ENCODE measurements at regions not wholly inside any gene's neighbourhood (a gene's known extent, or its start where the extent isn't known, plus 50 kb on each side); places are given as distances from the start of the nearest gene placed in this dataset.

DNA sequence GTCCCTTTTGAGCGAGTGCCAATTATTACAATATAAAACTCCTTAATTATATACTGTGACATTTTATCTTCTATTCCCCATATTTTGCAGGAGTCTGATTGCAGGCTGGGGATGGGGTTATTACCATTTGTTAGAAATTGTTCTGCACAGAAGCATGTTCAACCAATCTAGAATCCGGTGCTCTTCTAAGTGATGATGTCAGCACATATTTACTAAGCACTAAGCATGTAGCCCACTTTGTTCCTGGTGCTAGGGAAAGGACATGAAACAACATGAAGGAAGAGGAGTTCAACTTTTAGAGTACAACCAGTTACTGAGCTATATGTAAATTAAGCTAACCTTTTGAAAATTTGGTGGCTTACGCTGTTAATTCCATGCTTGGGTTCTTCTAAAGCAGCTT, 52.8 kb upstream of the IL1RAPL2 start:
- DNase-seq (no peak), ATAC-seq (ENCODE audit: insufficient read depth, low read depth) (no peak)
- no peak for TF ChIP-seq CTCF (IDR thresholded peaks at IDR 0.05; ENCODE audit: borderline replicate concordance, extremely low read depth, low read length, poor library complexity, severe bottlenecking)
- TF ChIP-seq EZH2 (IDR thresholded peaks at IDR 0.05; ENCODE audit: borderline replicate concordance, low read depth, low read length, severe bottlenecking), result no peak
- no peak overlapping the region for H3K4me2 ChIP-seq (ENCODE audit: insufficient read depth, low read length)
- no peaks in the 10 kb centered on the region for H4K20me1 ChIP-seq (ENCODE audit: insufficient read depth, low read length)
- H3K27ac ChIP-seq (ENCODE audit: low read length), result no peak overlapping the region
- no peak overlapping the region for H2AFZ ChIP-seq (ENCODE audit: low read depth, low read length)
- H3K9ac ChIP-seq (ENCODE audit: low read depth, low read length), result no peak overlapping the region
- no peaks in the 10 kb centered on the region for H3K36me3 ChIP-seq (ENCODE audit: insufficient read depth, low read length)
- no peaks in the 10 kb centered on the region for H3K79me2 ChIP-seq (ENCODE audit: insufficient read depth, low read length)
- H3K4me3 ChIP-seq (ENCODE audit: low read depth in 1 of 2, low read length in 2 of 2), result no peak overlapping the region
- H3K9me3 ChIP-seq (ENCODE audit: insufficient read depth, low read length, severe bottlenecking), result no peaks in the 10 kb centered on the region
- no peaks in the 10 kb centered on the region for H3K4me1 ChIP-seq (ENCODE audit: insufficient read depth, low read length)
- no peaks in the 10 kb centered on the region for H3K27me3 ChIP-seq (ENCODE audit: insufficient read depth, low read length, poor library complexity)

DNA sequence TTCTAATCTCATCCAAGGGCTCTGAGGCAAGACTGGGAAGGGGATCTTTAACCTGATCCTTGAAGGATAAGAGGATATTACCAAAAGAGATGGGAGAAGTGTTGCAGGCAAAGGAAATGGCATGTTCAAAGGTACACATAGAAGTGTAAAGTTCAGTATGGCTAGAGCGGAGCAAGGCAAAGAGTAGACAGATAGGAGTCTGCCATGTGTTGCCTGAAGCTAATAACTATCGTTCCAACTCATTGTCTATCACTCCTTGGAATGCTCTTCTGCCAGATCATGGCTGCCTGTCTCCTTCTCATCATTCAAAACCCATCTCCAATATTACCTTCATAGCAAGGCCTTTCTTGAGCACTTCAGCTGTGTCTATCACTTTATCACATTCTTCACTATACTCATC, 55.2 kb upstream of the IL1RAPL2 start:
- TF ChIP-seq EZH2 (IDR thresholded peaks at IDR 0.05; ENCODE audit: borderline replicate concordance, low read depth, low read length, severe bottlenecking) (no peak), CTCF (IDR thresholded peaks at IDR 0.05; ENCODE audit: borderline replicate concordance, extremely low read depth, low read length, poor library complexity, severe bottlenecking) (no peak)
- no peaks in the 10 kb centered on the region for H3K9me3 ChIP-seq (ENCODE audit: insufficient read depth, low read length, severe bottlenecking)
- ATAC-seq (ENCODE audit: insufficient read depth, low read depth), result no peak
- no peaks in the 10 kb centered on the region for H3K4me1 ChIP-seq (ENCODE audit: insufficient read depth, low read length)
- H3K79me2 ChIP-seq (ENCODE audit: insufficient read depth, low read length), result no peaks in the 10 kb centered on the region
- H3K27ac ChIP-seq (ENCODE audit: low read length), result no peak overlapping the region
- H4K20me1 ChIP-seq (ENCODE audit: insufficient read depth, low read length), result no peaks in the 10 kb centered on the region
- H3K27me3 ChIP-seq (ENCODE audit: insufficient read depth, low read length, poor library complexity), result no peaks in the 10 kb centered on the region
- H3K4me2 ChIP-seq (ENCODE audit: insufficient read depth, low read length), result no peak overlapping the region
- DNase-seq, result no peak
- H3K36me3 ChIP-seq (ENCODE audit: insufficient read depth, low read length), result no peaks in the 10 kb centered on the region
- H3K4me3 ChIP-seq (ENCODE audit: low read depth in 1 of 2, low read length in 2 of 2), result no peak overlapping the region
- H3K9ac ChIP-seq (ENCODE audit: low read depth, low read length), result no peak overlapping the region
- H2AFZ ChIP-seq (ENCODE audit: low read depth, low read length), result no peak overlapping the region

GRCh38 chrX:104502460-104502859, 63.5 kb upstream of the IL1RAPL2 start:
- DNase-seq, result no peak
- H3K9me3 ChIP-seq (ENCODE audit: insufficient read depth, low read length, severe bottlenecking), result no peaks in the 10 kb centered on the region
- H3K27ac ChIP-seq (ENCODE audit: low read length), result no peak overlapping the region
- no peaks in the 10 kb centered on the region for H3K36me3 ChIP-seq (ENCODE audit: insufficient read depth, low read length)
- no peak overlapping the region for H3K4me3 ChIP-seq (ENCODE audit: low read depth in 1 of 2, low read length in 2 of 2)
- TF ChIP-seq EZH2 (IDR thresholded peaks at IDR 0.05; ENCODE audit: borderline replicate concordance, low read depth, low read length, severe bottlenecking), result no peak
- TF ChIP-seq CTCF (IDR thresholded peaks at IDR 0.05; ENCODE audit: borderline replicate concordance, extremely low read depth, low read length, poor library complexity, severe bottlenecking), result no peak
- H3K4me2 ChIP-seq (ENCODE audit: insufficient read depth, low read length), result no peak overlapping the region
- no peak overlapping the region for H3K9ac ChIP-seq (ENCODE audit: low read depth, low read length)
- no peaks in the 10 kb centered on the region for H4K20me1 ChIP-seq (ENCODE audit: insufficient read depth, low read length)
- ATAC-seq (ENCODE audit: insufficient read depth, low read depth), result no peak
- no peak overlapping the region for H2AFZ ChIP-seq (ENCODE audit: low read depth, low read length)
- no peaks in the 10 kb centered on the region for H3K79me2 ChIP-seq (ENCODE audit: insufficient read depth, low read length)
- H3K4me1 ChIP-seq (ENCODE audit: insufficient read depth, low read length), result no peaks in the 10 kb centered on the region
- no peaks in the 10 kb centered on the region for H3K27me3 ChIP-seq (ENCODE audit: insufficient read depth, low read length, poor library complexity)

- H3K4me2 ChIP-seq (ENCODE audit: insufficient read depth, low read length), result no peak overlapping the region
- no peak overlapping the region for H3K4me3 ChIP-seq (ENCODE audit: low read depth in 1 of 2, low read length in 2 of 2)
- H3K79me2 ChIP-seq (ENCODE audit: insufficient read depth, low read length), result no peaks in the 10 kb centered on the region
- no peak overlapping the region for H3K27ac ChIP-seq (ENCODE audit: low read length)
- H4K20me1 ChIP-seq (ENCODE audit: insufficient read depth, low read length), result no peaks in the 10 kb centered on the region
- no peaks in the 10 kb centered on the region for H3K4me1 ChIP-seq (ENCODE audit: insufficient read depth, low read length)
- no peak for ATAC-seq (ENCODE audit: insufficient read depth, low read depth)
- H3K9ac ChIP-seq (ENCODE audit: low read depth, low read length), result no peak overlapping the region
- H2AFZ ChIP-seq (ENCODE audit: low read depth, low read length), result no peak overlapping the region
- no peak for DNase-seq
- TF ChIP-seq EZH2 (IDR thresholded peaks at IDR 0.05; ENCODE audit: borderline replicate concordance, low read depth, low read length, severe bottlenecking) (no peak), CTCF (IDR thresholded peaks at IDR 0.05; ENCODE audit: borderline replicate concordance, extremely low read depth, low read length, poor library complexity, severe bottlenecking) (no peak)
- H3K27me3 ChIP-seq (ENCODE audit: insufficient read depth, low read length, poor library complexity), result no peaks in the 10 kb centered on the region
- H3K9me3 ChIP-seq (ENCODE audit: insufficient read depth, low read length, severe bottlenecking), result no peaks in the 10 kb centered on the region
- H3K36me3 ChIP-seq (ENCODE audit: insufficient read depth, low read length), result no peaks in the 10 kb centered on the region
Observed at GRCh38 chrX:104488811-104489210, 77.2 kb upstream of the IL1RAPL2 start.

All from DND-41 (cell line).